ENCODE measurements at regions not wholly inside any gene's neighbourhood (a gene's known extent, or its start where the extent isn't known, plus 50 kb on each side); places are given as distances from the start of the nearest gene placed in this dataset.

- no peak for DNase-seq
- peaks cover 0 to 41% of the 10 kb centered on the region in 2 donors for H3K27me3 ChIP-seq
- intact Hi-C loops (cut with DNase I) = no loop called here
Measured at GRCh38 chr12:111158992-111159391, 209.9 kb downstream of the PHETA1 start.

DNA sequence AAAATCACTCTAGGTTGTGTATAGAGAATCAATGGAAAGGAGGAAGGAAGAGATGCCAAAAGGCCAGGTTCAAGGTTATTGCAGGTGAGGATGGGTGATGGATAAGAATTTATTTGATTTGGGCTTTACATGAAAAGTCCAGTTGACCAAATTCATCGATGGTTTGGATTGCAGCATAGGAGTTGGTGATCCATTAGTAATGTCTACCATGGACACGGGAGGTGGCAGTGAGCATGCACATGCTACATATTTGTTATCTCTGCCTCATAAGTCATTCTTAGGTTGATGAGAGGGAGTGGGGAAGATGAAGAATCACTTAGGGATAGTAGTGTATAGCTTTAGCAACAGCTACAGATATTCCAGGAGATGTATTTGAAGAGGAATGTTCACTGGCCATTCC lies 211.4 kb downstream of the PHETA1 start:
- Histone ChIP-seq H3K27ac (no peak overlapping the region), H3K27me3 (peaks cover 0 to 48% of the 10 kb centered on the region in 2 donors), H3K36me3 (no peaks in the 10 kb centered on the region), H3K9me3 (no peaks in the 10 kb centered on the region), H3K4me1 (no peaks in the 10 kb centered on the region), H3K4me3 (no peak overlapping the region)
- no peak for TF ChIP-seq CTCF (IDR thresholded peaks at IDR 0.05)
- no peak for ATAC-seq
- intact Hi-C loops (cut with DNase I) = no loop called here
- DNase-seq = no peak

More at GRCh38 chr12:111158992-111159391, 209.9 kb downstream of the PHETA1 start:
- Histone ChIP-seq H3K27ac (no peak overlapping the region), H3K4me1 (no peaks in the 10 kb centered on the region), H3K36me3 (no peaks in the 10 kb centered on the region), H3K9me3 (no peaks in the 10 kb centered on the region), H3K4me3 (no peak overlapping the region)
- no peak for ATAC-seq
- no peak for TF ChIP-seq CTCF (IDR thresholded peaks at IDR 0.05)

DNA sequence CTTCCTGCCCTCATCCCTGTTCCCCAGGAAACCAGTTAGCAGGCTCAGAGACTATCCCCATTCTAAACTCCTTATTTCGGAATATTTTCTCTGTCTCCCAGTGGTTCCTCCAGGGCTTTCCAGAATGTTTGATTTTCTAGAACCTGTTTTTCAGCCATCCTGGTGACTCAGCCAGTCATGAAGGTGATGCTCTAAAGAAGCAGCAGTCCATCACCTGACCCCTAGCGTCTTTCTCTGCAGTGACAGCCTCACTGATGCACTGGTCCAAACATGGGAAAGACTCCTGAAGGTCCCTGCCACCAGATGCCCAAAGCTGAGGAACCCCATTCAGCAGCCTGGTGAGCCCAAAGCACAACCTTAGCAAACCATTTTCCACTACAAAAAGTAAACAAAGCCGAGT lies 212.6 kb downstream of the PHETA1 start:
- no peak for TF ChIP-seq CTCF (IDR thresholded peaks at IDR 0.05)
- no peak for DNase-seq
- intact Hi-C loops (cut with DNase I) = no loop called here

DNA sequence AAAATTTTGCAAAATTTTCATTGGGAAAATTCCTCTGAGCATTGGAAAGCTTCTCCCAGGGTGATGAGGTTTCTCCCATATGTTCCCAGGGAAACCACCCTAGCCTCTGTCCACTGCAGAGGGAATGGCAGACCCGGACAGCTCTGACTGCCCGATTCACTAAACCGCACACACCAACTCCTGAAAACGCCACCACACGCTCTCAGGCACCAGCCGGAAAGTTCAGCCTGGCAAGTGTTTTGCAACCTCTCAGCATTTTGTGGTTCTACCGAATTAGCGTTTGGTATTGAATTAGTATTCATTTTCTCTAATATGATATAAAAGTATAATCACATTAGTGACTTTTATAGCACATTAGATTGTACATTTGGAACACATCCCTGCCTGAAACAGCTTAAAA lies 213.4 kb downstream of the PHETA1 start:
- intact Hi-C loops (cut with DNase I) = no loop called here
- Histone ChIP-seq H3K4me3 (no peak overlapping the region), H3K27ac (no peak overlapping the region), H3K4me1 (no peaks in the 10 kb centered on the region), H3K27me3 (peaks cover 0 to 44% of the 10 kb centered on the region in 2 donors), H3K36me3 (no peaks in the 10 kb centered on the region), H3K9me3 (no peaks in the 10 kb centered on the region)
- no peak for DNase-seq
- no peak for TF ChIP-seq CTCF (IDR thresholded peaks at IDR 0.05)
- ATAC-seq = no peak

More for the DNA sequence above, 212.6 kb downstream of the PHETA1 start:
- Histone ChIP-seq H3K9me3 (no peaks in the 10 kb centered on the region), H3K4me3 (no peak overlapping the region), H3K4me1 (no peaks in the 10 kb centered on the region), H3K27ac (no peak overlapping the region), H3K27me3 (peaks cover 0 to 48% of the 10 kb centered on the region in 2 donors), H3K36me3 (no peaks in the 10 kb centered on the region)
- ATAC-seq = no peak

DNA sequence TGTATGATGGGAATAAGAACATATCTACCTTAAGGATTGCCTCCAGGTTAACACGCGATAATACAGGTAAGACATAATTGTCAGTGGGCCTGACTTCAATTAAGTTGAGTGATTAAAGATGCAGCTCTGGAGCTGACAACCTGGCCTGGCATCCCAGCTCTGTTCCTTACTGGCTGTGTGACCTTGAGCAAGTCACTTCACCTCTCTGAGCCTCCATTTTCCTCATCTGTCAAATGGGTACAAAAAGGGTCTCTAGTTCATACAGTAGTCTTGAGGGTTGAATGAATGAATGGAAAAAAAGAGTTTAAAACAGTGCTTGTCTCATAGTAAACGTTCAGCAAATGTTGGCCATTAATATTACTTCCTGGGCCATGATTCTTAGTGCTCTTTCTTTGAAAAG lies 213.9 kb downstream of the PHETA1 start:
- intact Hi-C loops (cut with DNase I) = no loop called here

More for the DNA sequence above, 213.9 kb downstream of the PHETA1 start:
- Histone ChIP-seq H3K36me3 (no peaks in the 10 kb centered on the region), H3K27ac (no peak overlapping the region), H3K4me1 (no peaks in the 10 kb centered on the region), H3K4me3 (no peak overlapping the region), H3K27me3 (peaks cover 0 to 49% of the 10 kb centered on the region in 2 donors), H3K9me3 (no peaks in the 10 kb centered on the region)
- DNase-seq (no peak), ATAC-seq (no peak)
- TF ChIP-seq CTCF (IDR thresholded peaks at IDR 0.05) = no peak
